AG10803 (cell line): ENCODE measurements at regions not wholly inside any gene's neighbourhood (a gene's known extent, or its start where the extent isn't known, plus 50 kb on each side); places are given as distances from the start of the nearest gene placed in this dataset.

ENCODE experiments used
- DNase-seq: peaks from one replicate; pipeline ENCODE4 v3.0.0; 2010; ENCODE audit warnings: low read depth
- H3K4me3 ChIP-seq: 2 replicates; pipeline ENCODE4 v1.5.1; 2011; ENCODE audit warnings: mild to moderate bottlenecking, low read length, control low read depth
- CTCF ChIP-seq: conservative IDR thresholded peaks from 2 replicates; pipeline ENCODE4 v1.5.1; 2011; ENCODE audit warnings: mild to moderate bottlenecking, low read length, control low read depth, inconsistent platforms

- H3K4me3 ChIP-seq: no peak overlapping the region
- no peak for TF ChIP-seq CTCF
- DNase-seq: no peak
Observed at GRCh38 chr3:161754420-161755053, 257.9 kb downstream of the OTOL1 start.

GRCh38 chr3:161759444-161759843, 262.8 kb downstream of the OTOL1 start:
- no peak for TF ChIP-seq CTCF
- DNase-seq: no peak
- no peak overlapping the region for H3K4me3 ChIP-seq

GRCh38 chr3:161766331-161766730, 269.7 kb downstream of the OTOL1 start:
- H3K4me3 ChIP-seq: no peak overlapping the region
- TF ChIP-seq CTCF: no peak
- no peak for DNase-seq

- H3K4me3 ChIP-seq: no peak overlapping the region
- TF ChIP-seq CTCF: no peak
- DNase-seq: no peak
Observed at GRCh38 chr3:161770484-161771386, 274.1 kb downstream of the OTOL1 start.

GRCh38 chr3:161781381-161781780, 284.8 kb downstream of the OTOL1 start:
- H3K4me3 ChIP-seq: no peak overlapping the region
- TF ChIP-seq CTCF: no peak
- no peak for DNase-seq

- DNase-seq: no peak
- TF ChIP-seq CTCF: no peak
- no peak overlapping the region for H3K4me3 ChIP-seq
Observed at GRCh38 chr3:161793194-161793930, 296.8 kb downstream of the OTOL1 start.
